Upper lobe of right lung (tissue), 1 donor: ENCODE measurements at regions not wholly inside any gene's neighbourhood (a gene's known extent, or its start where the extent isn't known, plus 50 kb on each side); places are given as distances from the start of the nearest gene placed in this dataset.

ENCODE experiments used
- ATAC-seq: fragments of 200-7000 bp; cut with Tn5 transposase; one replicate; pipeline ENCODE4 v1.9.1; 2020; ENCODE audit warnings: mild to moderate bottlenecking, moderate library complexity
- DNase-seq: peaks from one replicate; pipeline ENCODE4 v3.0.0-alpha.2; 2020
- H3K27ac ChIP-seq: fragments of 200-600 bp; one replicate; pipeline ENCODE4 v1.8.0; 2022
- H3K27me3 ChIP-seq: fragments of 200-600 bp; one replicate; pipeline ENCODE4 v1.8.0; 2022; ENCODE audit warnings: mild to moderate bottlenecking
- H3K36me3 ChIP-seq: fragments of 200-600 bp; one replicate; pipeline ENCODE4 v1.8.0; 2022
- H3K4me1 ChIP-seq: fragments of 200-600 bp; one replicate; pipeline ENCODE4 v1.8.0; 2022
- H3K4me3 ChIP-seq: fragments of 200-600 bp; one replicate; pipeline ENCODE4 v1.8.0; 2022; ENCODE audit warnings: mild to moderate bottlenecking
- H3K9me3 ChIP-seq: fragments of 200-600 bp; one replicate; pipeline ENCODE4 v1.8.0; 2022
- intact Hi-C: fragments of 100-400 bp; cut with DNase I; formaldehyde crosslinking; loops from one replicate; pipeline ENCODE4 v1.11.0; 2022
- TF ChIP-seq, protein P1 (sequence below): fragments of 200-600 bp; IDR thresholded peaks from one replicate; pipeline ENCODE4 v1.8.0; 2022; ENCODE audit warnings: antibody characterized with exemption
- donor health status: DM: no; HTN: yes; CAD: no; lungs with severe emphysema.

- H3K27ac ChIP-seq = no peak overlapping the region
- no peak overlapping the region for H3K4me3 ChIP-seq
- DNase-seq = peak; percentile 60
- no peak for ATAC-seq
- no peaks in the 10 kb centered on the region for H3K9me3 ChIP-seq
- TF ChIP-seq, protein P1, sequence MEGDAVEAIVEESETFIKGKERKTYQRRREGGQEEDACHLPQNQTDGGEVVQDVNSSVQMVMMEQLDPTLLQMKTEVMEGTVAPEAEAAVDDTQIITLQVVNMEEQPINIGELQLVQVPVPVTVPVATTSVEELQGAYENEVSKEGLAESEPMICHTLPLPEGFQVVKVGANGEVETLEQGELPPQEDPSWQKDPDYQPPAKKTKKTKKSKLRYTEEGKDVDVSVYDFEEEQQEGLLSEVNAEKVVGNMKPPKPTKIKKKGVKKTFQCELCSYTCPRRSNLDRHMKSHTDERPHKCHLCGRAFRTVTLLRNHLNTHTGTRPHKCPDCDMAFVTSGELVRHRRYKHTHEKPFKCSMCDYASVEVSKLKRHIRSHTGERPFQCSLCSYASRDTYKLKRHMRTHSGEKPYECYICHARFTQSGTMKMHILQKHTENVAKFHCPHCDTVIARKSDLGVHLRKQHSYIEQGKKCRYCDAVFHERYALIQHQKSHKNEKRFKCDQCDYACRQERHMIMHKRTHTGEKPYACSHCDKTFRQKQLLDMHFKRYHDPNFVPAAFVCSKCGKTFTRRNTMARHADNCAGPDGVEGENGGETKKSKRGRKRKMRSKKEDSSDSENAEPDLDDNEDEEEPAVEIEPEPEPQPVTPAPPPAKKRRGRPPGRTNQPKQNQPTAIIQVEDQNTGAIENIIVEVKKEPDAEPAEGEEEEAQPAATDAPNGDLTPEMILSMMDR = no peak
- H3K27me3 ChIP-seq = no peaks in the 10 kb centered on the region
- H3K4me1 ChIP-seq = no peaks in the 10 kb centered on the region
- intact Hi-C loops = no loop called here
- no peaks in the 10 kb centered on the region for H3K36me3 ChIP-seq
Observed at GRCh38 chr17:77847221-77848085, 111.0 kb upstream of the TNRC6C start.

DNA sequence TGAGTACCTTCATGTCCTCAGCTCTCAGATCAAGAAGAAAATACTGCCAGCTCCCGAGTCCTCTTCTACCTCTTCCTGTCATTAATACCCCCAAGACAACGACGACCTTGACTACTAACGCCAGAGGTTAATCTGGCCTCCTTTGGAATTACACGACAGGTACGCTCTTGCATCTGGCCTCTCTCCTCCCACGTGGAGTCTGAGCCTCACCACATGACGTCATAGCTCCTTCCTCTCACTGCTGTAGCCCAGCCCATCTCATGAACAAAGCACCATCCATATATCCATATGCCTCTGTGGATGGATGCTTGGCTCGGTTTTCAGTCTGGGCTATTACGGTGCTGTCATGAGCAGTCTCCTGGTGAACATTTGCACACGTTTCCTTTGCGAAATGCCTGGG lies 110.2 kb upstream of the TNRC6C start:
- Histone ChIP-seq H3K4me1 (no peaks in the 10 kb centered on the region), H3K9me3 (no peaks in the 10 kb centered on the region), H3K36me3 (no peaks in the 10 kb centered on the region), H3K4me3 (no peak overlapping the region), H3K27me3 (no peaks in the 10 kb centered on the region), H3K27ac (no peak overlapping the region)
- intact Hi-C loops = no loop called here
- ATAC-seq = no peak
- TF ChIP-seq, protein P1 = no peak
- DNase-seq = peak; percentile 30

- Histone ChIP-seq H3K4me3 (no peak overlapping the region), H3K9me3 (no peaks in the 10 kb centered on the region), H3K27me3 (no peaks in the 10 kb centered on the region), H3K4me1 (no peaks in the 10 kb centered on the region), H3K27ac (no peak overlapping the region), H3K36me3 (no peaks in the 10 kb centered on the region)
- intact Hi-C loops = no loop called here
- ATAC-seq (no peak), DNase-seq (no peak)
- TF ChIP-seq, protein P1 = no peak
Observed at GRCh38 chr17:77849239-77849638, 109.3 kb upstream of the TNRC6C start.

DNA sequence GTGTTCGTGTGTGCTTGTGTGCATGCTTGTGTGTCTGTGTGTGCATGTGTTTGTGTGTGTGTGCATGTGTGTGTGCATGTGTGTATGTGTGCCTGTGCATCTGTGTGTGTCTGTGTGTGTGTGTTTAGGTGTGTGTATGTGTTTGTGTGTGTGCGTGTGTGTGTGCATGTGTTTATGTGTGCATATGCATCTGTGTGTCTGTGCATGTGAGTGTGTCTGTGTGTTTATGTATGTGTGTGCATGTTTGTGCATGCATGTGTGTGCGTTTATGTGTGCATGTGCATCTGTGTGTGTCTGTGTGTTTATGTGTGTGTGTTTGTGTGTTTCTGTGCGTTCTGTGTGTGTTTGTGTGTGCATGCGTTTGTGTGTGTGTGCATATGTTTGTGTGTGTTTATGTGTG lies 106.6 kb upstream of the TNRC6C start:
- DNase-seq (peak; percentile 8), ATAC-seq (no peak)
- H3K4me3 ChIP-seq = no peak overlapping the region
- no peaks in the 10 kb centered on the region for H3K9me3 ChIP-seq
- no peaks in the 10 kb centered on the region for H3K4me1 ChIP-seq
- no peaks in the 10 kb centered on the region for H3K36me3 ChIP-seq
- H3K27ac ChIP-seq = no peak overlapping the region
- TF ChIP-seq, protein P1 = no peak
- H3K27me3 ChIP-seq = no peaks in the 10 kb centered on the region
- intact Hi-C loops = no loop called here

DNA sequence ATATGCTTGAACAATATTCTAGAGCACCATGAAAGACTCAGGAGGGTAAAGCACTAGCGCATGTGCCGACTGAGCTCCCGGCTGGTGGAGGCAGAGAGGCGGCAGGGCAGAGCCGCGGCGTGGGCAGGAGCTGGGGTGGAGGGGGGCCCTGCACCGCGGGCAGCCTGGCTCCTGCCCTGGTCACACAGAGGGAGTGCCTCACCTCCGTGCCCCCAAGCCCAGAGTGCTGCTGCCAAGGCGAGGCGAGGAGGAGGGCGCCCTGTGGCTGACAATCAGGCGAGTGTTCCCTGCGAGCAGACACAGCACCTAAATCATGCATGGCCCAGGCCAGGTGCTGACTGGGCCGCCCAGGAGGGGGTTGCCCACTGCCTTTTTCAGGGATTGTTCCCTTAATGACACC lies 105.8 kb upstream of the TNRC6C start:
- no peak overlapping the region for H3K4me3 ChIP-seq
- H3K9me3 ChIP-seq = no peaks in the 10 kb centered on the region
- TF ChIP-seq, protein P1 = no peak
- ATAC-seq (no peak), DNase-seq (peak; percentile 52)
- no peaks in the 10 kb centered on the region for H3K36me3 ChIP-seq
- no peaks in the 10 kb centered on the region for H3K27me3 ChIP-seq
- intact Hi-C loops = no loop called here
- no peak overlapping the region for H3K27ac ChIP-seq
- no peaks in the 10 kb centered on the region for H3K4me1 ChIP-seq
